CD14-positive monocyte (primary cell): ENCODE measurements at regions not wholly inside any gene's neighbourhood (a gene's known extent, or its start where the extent isn't known, plus 50 kb on each side); places are given as distances from the start of the nearest gene placed in this dataset.
"Not testable (repeated sequence)": the region's sequence is repeated elsewhere in the genome, so short reads cannot be mapped to it uniquely, and the experiment has no call there.

Experiments
- DNase-seq, 3 donors: peaks; one replicate each; pipeline ENCODE4 v3.0.0-alpha.2; 2011 to 2022
- H2AFZ ChIP-seq: 2 replicates; pipeline ENCODE4 v1.6.0; 2012; ENCODE audit warnings: mild to moderate bottlenecking, low read depth, low read length, inconsistent platforms; ENCODE audit not compliant: insufficient read depth, poor library complexity, severe bottlenecking
- H3K27ac ChIP-seq, 2 donors: 1 replicate in 1 of 2; 2 replicates in 1 of 2; pipeline ENCODE4 v1.5.1; 2012 to 2013; ENCODE audit warnings: low read length in 2 of 2, control low read depth in 1 of 2, inconsistent platforms in 1 of 2, low read depth in 1 of 2, mild to moderate bottlenecking in 1 of 2
- H3K27me3 ChIP-seq, 2 donors: one replicate each; pipeline versions ENCODE4 v1.6.0 to v1.6.1; 2011 to 2013; ENCODE audit warnings: low read length in 2 of 2; ENCODE audit not compliant: control insufficient read depth in 2 of 2, insufficient read depth in 2 of 2
- H3K36me3 ChIP-seq, 2 donors: replicated peaks in 1 of 2; 1 replicate in 1 of 2; 2 replicates in 1 of 2; pipeline versions ENCODE4 v1.5.1 to v1.6.1; 2012 to 2013; ENCODE audit warnings: low read length in 2 of 2, control low read depth in 1 of 2, inconsistent platforms in 1 of 2, mild to moderate bottlenecking in 1 of 2; ENCODE audit not compliant: insufficient read depth in 2 of 2, control insufficient read depth in 1 of 2
- H3K4me1 ChIP-seq, 2 donors: 1 replicate in 1 of 2; 2 replicates in 1 of 2; pipeline versions ENCODE4 v1.5.1 to v1.6.1; 2012 to 2013; ENCODE audit warnings: low read length in 2 of 2, control low read depth in 1 of 2, inconsistent platforms in 1 of 2, mild to moderate bottlenecking in 1 of 2, moderate library complexity in 1 of 2; ENCODE audit not compliant: insufficient read depth in 2 of 2, control insufficient read depth in 1 of 2
- H3K4me2 ChIP-seq: replicated peaks from 2 replicates; pipeline ENCODE3; 2012; ENCODE audit warnings: low read length, moderate library complexity, mild to moderate bottlenecking; ENCODE audit not compliant: poor library complexity, severe bottlenecking; ENCODE audit errors: extremely low read depth
- H3K4me3 ChIP-seq, 3 experiments: fragments of 200-600 bp in 1 of 3; sonication (generic) in 1 of 3; replicated peaks in 1 of 3; 1 replicate in 2 of 3; 2 replicates in 1 of 3; pipeline ENCODE4 v1.5.1; 2011 to 2013; ENCODE audit warnings: low read length in 3 of 3, mild to moderate bottlenecking in 3 of 3, control low read depth in 2 of 3, low read depth in 2 of 3, inconsistent platforms in 1 of 3, moderate library complexity in 1 of 3
- H3K79me2 ChIP-seq: 2 replicates; pipeline ENCODE4 v1.6.0; 2012; ENCODE audit warnings: mild to moderate bottlenecking, control low read depth, inconsistent platforms, low read length, moderate library complexity; ENCODE audit not compliant: insufficient read depth
- H3K9ac ChIP-seq: 2 replicates; pipeline ENCODE4 v1.6.0; 2017; ENCODE audit warnings: low read length, mild to moderate bottlenecking; ENCODE audit not compliant: insufficient read depth, poor library complexity, severe bottlenecking
- H3K9me3 ChIP-seq, 2 donors: replicated peaks in 1 of 2; 1 replicate in 1 of 2; 2 replicates in 1 of 2; pipeline versions ENCODE4 v1.5.1 to v1.6.1; 2012 to 2013; ENCODE audit warnings: low read length in 2 of 2, control low read depth in 1 of 2; ENCODE audit not compliant: control insufficient read depth in 1 of 2, insufficient read depth in 1 of 2
- H4K20me1 ChIP-seq: 2 replicates; pipeline ENCODE4 v1.6.0; 2012; ENCODE audit warnings: mild to moderate bottlenecking, low read length, control low read depth, moderate library complexity; ENCODE audit not compliant: insufficient read depth
- H3K27ac Mint-ChIP-seq, 7 donors: one replicate each; pipeline ENCODE4 v1.8.0; 2020; ENCODE audit warnings: mild to moderate bottlenecking in 7 of 7, mixed read lengths in 7 of 7, moderate library complexity in 6 of 7, inconsistent platforms in 2 of 7
- H3K27me3 Mint-ChIP-seq, 3 donors: one replicate each; pipeline ENCODE4 v1.8.0; 2021 to 2022; ENCODE audit warnings: low read depth in 3 of 3, mild to moderate bottlenecking in 3 of 3, mixed read lengths in 3 of 3, moderate library complexity in 3 of 3, inconsistent platforms in 1 of 3
- H3K36me3 Mint-ChIP-seq, 2 donors: one replicate each; pipeline ENCODE4 v1.8.0; 2020; ENCODE audit warnings: mixed read lengths in 2 of 2, inconsistent platforms in 1 of 2, mild to moderate bottlenecking in 1 of 2
- H3K4me1 Mint-ChIP-seq: one replicate; pipeline ENCODE4 v1.8.0; 2020; ENCODE audit warnings: mild to moderate bottlenecking, mixed read lengths
- H3K4me3 Mint-ChIP-seq, 2 donors: one replicate each; pipeline ENCODE4 v1.8.0; 2020; ENCODE audit warnings: mild to moderate bottlenecking in 2 of 2, mixed read lengths in 2 of 2, moderate library complexity in 1 of 2
- H3K9me3 Mint-ChIP-seq, 7 donors: one replicate each; pipeline ENCODE4 v1.8.0; 2020 to 2022; ENCODE audit warnings: mixed read lengths in 7 of 7, mild to moderate bottlenecking in 6 of 7, moderate library complexity in 6 of 7, inconsistent platforms in 2 of 7
- CTCF ChIP-seq: fragments of 200-600 bp; IDR thresholded peaks from one replicate; pipeline ENCODE4 v1.8.0; 2022; ENCODE audit warnings: antibody characterized with exemption, mild to moderate bottlenecking
- WGBS: methylation state at CpG from one replicate; pipeline ENCODE4 v1.1.5; 2013; ENCODE audit warnings: missing lambda C conversion rate; ENCODE audit not compliant: insufficient coverage; 5-methylcytosine and 5-hydroxymethylcytosine counted together
- intact Hi-C, 2 donors: fragments of 100-400 bp; cut with micrococcal nuclease; formaldehyde crosslinking; loops; one replicate each; pipeline versions ENCODE4 v1.15.0 to v1.15.1; 2023

GRCh38 chr6:152824666-152825065, 74.1 kb downstream of the VIP start:
- intact Hi-C loops = no loop called here
- H3K27me3 ChIP-seq = no peaks in the 10 kb centered on the region
- no peak for TF ChIP-seq CTCF
- Mint-ChIP-seq H3K27ac (no peak overlapping the region), H3K4me1 (no peaks in the 10 kb centered on the region), H3K4me3 (no peak overlapping the region), H3K9me3 (no peaks in the 10 kb centered on the region), H3K27me3 (peaks cover 0 to 2% (median 0%) of the 10 kb centered on the region in 3 donors), H3K36me3 (no peaks in the 10 kb centered on the region)
- H3K4me1 ChIP-seq = no peaks in the 10 kb centered on the region
- H4K20me1 ChIP-seq = no peaks in the 10 kb centered on the region
- H3K9me3 ChIP-seq = no peaks in the 10 kb centered on the region
- no CpG with 5 or more reads among the region's 2 CpGs for WGBS
- no peak overlapping the region for H3K4me3 ChIP-seq
- H3K36me3 ChIP-seq = no peaks in the 10 kb centered on the region
- no peak overlapping the region for H2AFZ ChIP-seq
- H3K9ac ChIP-seq = no peak overlapping the region
- no peak for DNase-seq
- H3K4me2 ChIP-seq = no peak overlapping the region
- no peaks in the 10 kb centered on the region for H3K79me2 ChIP-seq
- H3K27ac ChIP-seq = no peak overlapping the region

GRCh38 chr6:152828431-152828830, 77.8 kb downstream of the VIP start:
- no peak for DNase-seq
- Mint-ChIP-seq H3K4me3 (no peak overlapping the region), H3K27ac (no peak overlapping the region), H3K4me1 (no peaks in the 10 kb centered on the region), H3K9me3 (no peaks in the 10 kb centered on the region), H3K36me3 (no peaks in the 10 kb centered on the region), H3K27me3 (peaks cover 0 to 2% (median 0%) of the 10 kb centered on the region in 3 donors)
- no peaks in the 10 kb centered on the region for H4K20me1 ChIP-seq
- H3K36me3 ChIP-seq = no peaks in the 10 kb centered on the region
- H3K27ac ChIP-seq = no peak overlapping the region
- H3K79me2 ChIP-seq = no peaks in the 10 kb centered on the region
- intact Hi-C loops = no loop called here
- H3K4me1 ChIP-seq = no peaks in the 10 kb centered on the region
- TF ChIP-seq CTCF = no peak
- no peaks in the 10 kb centered on the region for H3K27me3 ChIP-seq
- H3K9me3 ChIP-seq = no peaks in the 10 kb centered on the region
- no peak overlapping the region for H2AFZ ChIP-seq
- WGBS = no CpG with 5 or more reads among the region's 1 CpG
- no peak overlapping the region for H3K4me2 ChIP-seq
- no peak overlapping the region for H3K9ac ChIP-seq
- no peak overlapping the region for H3K4me3 ChIP-seq

GRCh38 chr6:152834366-152834765, 83.8 kb downstream of the VIP start:
- H3K4me3 ChIP-seq, H3K27me3 Mint-ChIP-seq, H4K20me1 ChIP-seq, H3K4me2 ChIP-seq, H3K9ac ChIP-seq, H3K27ac Mint-ChIP-seq, H3K9me3 ChIP-seq, H3K4me3 Mint-ChIP-seq, H3K4me1 ChIP-seq, H3K4me1 Mint-ChIP-seq, H3K36me3 Mint-ChIP-seq, H3K27me3 ChIP-seq, H2AFZ ChIP-seq, H3K79me2 ChIP-seq, H3K36me3 ChIP-seq, intact Hi-C loops, DNase-seq, H3K27ac ChIP-seq: not testable (repeated sequence)
- H3K9me3 Mint-ChIP-seq = peaks cover 2 to 19% (median 10%) of the 10 kb centered on the region in 7 donors
- over 99% methylated on average over 19 of the region's 31 CpGs for WGBS
